ENCODE measurements at regions not wholly inside any gene's neighbourhood (a gene's known extent, or its start where the extent isn't known, plus 50 kb on each side); places are given as distances from the start of the nearest gene placed in this dataset.

DNA sequence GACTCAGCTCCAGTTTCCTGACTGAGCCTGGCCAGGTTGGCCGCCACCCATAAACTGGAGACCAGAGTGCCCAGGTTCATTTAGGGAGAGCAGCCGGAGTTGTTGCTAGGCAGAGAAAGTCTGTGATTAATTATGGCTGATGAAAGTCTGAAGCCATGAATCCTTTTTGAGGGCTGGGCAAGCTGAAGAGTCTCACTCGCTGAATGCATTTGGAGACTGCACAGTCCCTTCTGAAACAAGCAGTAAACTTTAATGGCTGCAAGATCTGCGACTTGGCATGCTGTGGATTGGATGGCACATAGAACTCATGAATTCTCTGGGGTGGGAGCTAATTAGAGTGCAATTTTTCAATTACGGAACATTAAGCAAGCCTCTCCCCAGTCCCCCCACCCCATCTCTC, 282.1 kb downstream of the RPLP1 start:
- H3K9me3 ChIP-seq (ENCODE audit: control insufficient read depth, insufficient read depth, low read depth, low read length), result no peaks in the 10 kb centered on the region
- no peak for DNase-seq (ENCODE audit: low read depth, low spot score)
- no peaks in the 10 kb centered on the region for H3K4me1 ChIP-seq (ENCODE audit: control insufficient read depth, insufficient read depth, low read length)
- no peaks in the 10 kb centered on the region for H3K36me3 ChIP-seq (ENCODE audit: control insufficient read depth, insufficient read depth, low read length)
- CTCF ChIA-PET, result no interaction called here
- in situ Hi-C loops (cut with HindIII; ENCODE audit: low pct_unique_long_range_greater_than_20kb, low sequenced_read_pairs), result no loop called here
- H3K4me3 ChIP-seq (ENCODE audit: low read depth in 2 of 2, low read length in 2 of 2), result no peak overlapping the region
- intact Hi-C loops (cut with micrococcal nuclease; ENCODE audit: unreplicated experiment), result no loop called here
- no peak for TF ChIP-seq SIN3A (IDR thresholded peaks at IDR 0.05; ENCODE audit: borderline replicate concordance, insufficient read depth, low read depth, low read length)
- TF ChIP-seq, protein P1, sequence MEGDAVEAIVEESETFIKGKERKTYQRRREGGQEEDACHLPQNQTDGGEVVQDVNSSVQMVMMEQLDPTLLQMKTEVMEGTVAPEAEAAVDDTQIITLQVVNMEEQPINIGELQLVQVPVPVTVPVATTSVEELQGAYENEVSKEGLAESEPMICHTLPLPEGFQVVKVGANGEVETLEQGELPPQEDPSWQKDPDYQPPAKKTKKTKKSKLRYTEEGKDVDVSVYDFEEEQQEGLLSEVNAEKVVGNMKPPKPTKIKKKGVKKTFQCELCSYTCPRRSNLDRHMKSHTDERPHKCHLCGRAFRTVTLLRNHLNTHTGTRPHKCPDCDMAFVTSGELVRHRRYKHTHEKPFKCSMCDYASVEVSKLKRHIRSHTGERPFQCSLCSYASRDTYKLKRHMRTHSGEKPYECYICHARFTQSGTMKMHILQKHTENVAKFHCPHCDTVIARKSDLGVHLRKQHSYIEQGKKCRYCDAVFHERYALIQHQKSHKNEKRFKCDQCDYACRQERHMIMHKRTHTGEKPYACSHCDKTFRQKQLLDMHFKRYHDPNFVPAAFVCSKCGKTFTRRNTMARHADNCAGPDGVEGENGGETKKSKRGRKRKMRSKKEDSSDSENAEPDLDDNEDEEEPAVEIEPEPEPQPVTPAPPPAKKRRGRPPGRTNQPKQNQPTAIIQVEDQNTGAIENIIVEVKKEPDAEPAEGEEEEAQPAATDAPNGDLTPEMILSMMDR (IDR thresholded peaks at IDR 0.05), result no peak
- TF ChIP-seq POLR2AphosphoS5 (IDR thresholded peaks at IDR 0.05; ENCODE audit: low read depth, low read length), result no peak
- no peak for TF ChIP-seq TCF7L2 (IDR thresholded peaks at IDR 0.05; ENCODE audit: low read depth, low read length)
- POLR2A ChIA-PET, result interaction anchor here (0.6 kb wide), 1 partner anchor 15 kb away, joined by 9 read pairs; no protein-coding TSS in a partner anchor
- no TSS peak for BruUV-seq (replicated peaks)
- H3K27ac ChIP-seq (ENCODE audit: low read length), result no peak overlapping the region
- H3K27me3 ChIP-seq (ENCODE audit: control insufficient read depth, insufficient read depth, low read length), result no peaks in the 10 kb centered on the region; the same call in 1 of the 2 replicates
- no peak for ATAC-seq

DNA sequence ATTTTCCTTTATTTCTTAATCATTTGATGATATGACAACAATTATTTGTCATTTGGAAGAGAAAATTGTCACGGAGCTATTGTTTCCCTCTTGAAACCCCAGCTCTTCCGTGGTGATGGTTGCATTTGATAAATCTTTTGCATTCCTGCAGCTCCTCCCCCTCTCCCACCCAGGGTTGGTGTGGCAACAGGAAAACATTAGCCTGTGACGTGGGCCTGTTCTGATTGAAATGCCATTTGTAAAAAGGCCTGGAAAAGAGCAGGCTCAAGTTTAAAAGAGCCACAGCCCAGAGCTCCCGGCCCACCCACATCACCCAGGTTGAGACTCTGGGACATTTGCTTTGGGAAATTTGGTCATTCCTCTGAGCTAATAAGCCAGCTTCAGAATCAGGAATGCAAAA, 282.5 kb downstream of the RPLP1 start:
- Histone ChIP-seq H3K36me3 (ENCODE audit: control insufficient read depth, insufficient read depth, low read length) (no peaks in the 10 kb centered on the region), H3K4me3 (ENCODE audit: low read depth in 2 of 2, low read length in 2 of 2) (no peak overlapping the region), H3K27me3 (ENCODE audit: control insufficient read depth, insufficient read depth, low read length) (no peaks in the 10 kb centered on the region; the same call in 1 of the 2 replicates), H3K4me1 (ENCODE audit: control insufficient read depth, insufficient read depth, low read length) (no peaks in the 10 kb centered on the region), H3K9me3 (ENCODE audit: control insufficient read depth, insufficient read depth, low read depth, low read length) (no peaks in the 10 kb centered on the region), H3K27ac (ENCODE audit: low read length) (no peak overlapping the region)
- intact Hi-C loops (cut with micrococcal nuclease; ENCODE audit: unreplicated experiment), result no loop called here
- TF ChIP-seq TCF7L2 (IDR thresholded peaks at IDR 0.05; ENCODE audit: low read depth, low read length), result no peak
- TF ChIP-seq, protein P1 (IDR thresholded peaks at IDR 0.05), result no peak
- TF ChIP-seq POLR2AphosphoS5 (IDR thresholded peaks at IDR 0.05; ENCODE audit: low read depth, low read length), result no peak
- TF ChIP-seq, protein P2, sequence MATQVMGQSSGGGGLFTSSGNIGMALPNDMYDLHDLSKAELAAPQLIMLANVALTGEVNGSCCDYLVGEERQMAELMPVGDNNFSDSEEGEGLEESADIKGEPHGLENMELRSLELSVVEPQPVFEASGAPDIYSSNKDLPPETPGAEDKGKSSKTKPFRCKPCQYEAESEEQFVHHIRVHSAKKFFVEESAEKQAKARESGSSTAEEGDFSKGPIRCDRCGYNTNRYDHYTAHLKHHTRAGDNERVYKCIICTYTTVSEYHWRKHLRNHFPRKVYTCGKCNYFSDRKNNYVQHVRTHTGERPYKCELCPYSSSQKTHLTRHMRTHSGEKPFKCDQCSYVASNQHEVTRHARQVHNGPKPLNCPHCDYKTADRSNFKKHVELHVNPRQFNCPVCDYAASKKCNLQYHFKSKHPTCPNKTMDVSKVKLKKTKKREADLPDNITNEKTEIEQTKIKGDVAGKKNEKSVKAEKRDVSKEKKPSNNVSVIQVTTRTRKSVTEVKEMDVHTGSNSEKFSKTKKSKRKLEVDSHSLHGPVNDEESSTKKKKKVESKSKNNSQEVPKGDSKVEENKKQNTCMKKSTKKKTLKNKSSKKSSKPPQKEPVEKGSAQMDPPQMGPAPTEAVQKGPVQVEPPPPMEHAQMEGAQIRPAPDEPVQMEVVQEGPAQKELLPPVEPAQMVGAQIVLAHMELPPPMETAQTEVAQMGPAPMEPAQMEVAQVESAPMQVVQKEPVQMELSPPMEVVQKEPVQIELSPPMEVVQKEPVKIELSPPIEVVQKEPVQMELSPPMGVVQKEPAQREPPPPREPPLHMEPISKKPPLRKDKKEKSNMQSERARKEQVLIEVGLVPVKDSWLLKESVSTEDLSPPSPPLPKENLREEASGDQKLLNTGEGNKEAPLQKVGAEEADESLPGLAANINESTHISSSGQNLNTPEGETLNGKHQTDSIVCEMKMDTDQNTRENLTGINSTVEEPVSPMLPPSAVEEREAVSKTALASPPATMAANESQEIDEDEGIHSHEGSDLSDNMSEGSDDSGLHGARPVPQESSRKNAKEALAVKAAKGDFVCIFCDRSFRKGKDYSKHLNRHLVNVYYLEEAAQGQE (IDR thresholded peaks at IDR 0.05; ENCODE audit: insufficient read depth in 1 of 2, low read depth in 2 of 2, low read length in 1 of 2), result no peak
- no peak for TF ChIP-seq SIN3A (IDR thresholded peaks at IDR 0.05; ENCODE audit: borderline replicate concordance, insufficient read depth, low read depth, low read length)
- ChIA-PET CTCF (no interaction called here), POLR2A (interaction anchor here (0.6 kb wide), 1 partner anchor 16 kb away, joined by 9 read pairs; no protein-coding TSS in a partner anchor)
- in situ Hi-C loops (cut with HindIII; ENCODE audit: low pct_unique_long_range_greater_than_20kb, low sequenced_read_pairs), result no loop called here
- BruUV-seq (replicated peaks), result no TSS peak
- ATAC-seq (no peak), DNase-seq (ENCODE audit: low read depth, low spot score) (no peak)
